Femur (tissue), 1 donor: ENCODE measurements at regions not wholly inside any gene's neighbourhood (a gene's known extent, or its start where the extent isn't known, plus 50 kb on each side); places are given as distances from the start of the nearest gene placed in this dataset.
"Not testable (repeated sequence)": the region's sequence is repeated elsewhere in the genome, so short reads cannot be mapped to it uniquely, and the experiment has no call there.

Experiments
- DNase-seq: peaks from one replicate; pipeline ENCODE4 v3.0.0-alpha.2; 2017

DNA sequence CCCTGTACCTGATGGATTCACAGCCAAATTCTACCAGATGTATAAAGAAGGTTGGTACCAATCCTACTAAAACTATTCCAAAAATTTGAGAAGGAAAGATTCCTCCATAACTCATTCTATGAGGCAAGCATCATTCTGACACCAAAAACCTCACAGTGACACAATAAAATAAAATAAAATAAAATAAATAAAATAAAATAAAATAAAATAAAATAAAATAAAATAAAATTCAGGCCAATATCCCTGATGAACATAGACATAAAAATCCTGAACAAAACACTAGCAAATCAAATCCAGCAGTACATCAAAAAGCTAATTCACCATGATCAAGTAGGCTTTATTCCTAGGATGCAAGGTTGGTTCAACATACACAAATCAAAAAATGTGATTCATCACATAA is 108.1 kb downstream of the PROX1 start:
- DNase-seq, result not testable (repeated sequence)

DNA sequence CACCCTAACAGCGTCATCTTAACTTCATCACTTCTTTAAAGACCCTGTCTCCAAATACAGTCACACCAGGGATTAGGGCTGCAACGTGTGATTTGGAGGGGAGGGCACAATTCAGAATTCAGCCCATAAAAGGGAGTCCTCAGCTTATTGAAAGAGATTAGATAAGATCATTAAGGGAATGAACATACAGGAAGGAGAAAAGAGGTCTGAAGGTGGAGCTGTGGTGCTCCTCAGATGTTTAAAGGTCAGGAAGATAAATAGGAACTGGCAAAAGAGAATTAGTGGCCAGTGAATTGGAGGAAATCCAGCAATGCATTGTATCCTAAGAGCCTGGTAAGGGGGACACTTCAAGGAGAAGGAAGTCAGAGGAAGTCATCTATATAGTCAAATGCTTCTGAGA is 113.5 kb downstream of the PROX1 start:
- no peak for DNase-seq

DNA sequence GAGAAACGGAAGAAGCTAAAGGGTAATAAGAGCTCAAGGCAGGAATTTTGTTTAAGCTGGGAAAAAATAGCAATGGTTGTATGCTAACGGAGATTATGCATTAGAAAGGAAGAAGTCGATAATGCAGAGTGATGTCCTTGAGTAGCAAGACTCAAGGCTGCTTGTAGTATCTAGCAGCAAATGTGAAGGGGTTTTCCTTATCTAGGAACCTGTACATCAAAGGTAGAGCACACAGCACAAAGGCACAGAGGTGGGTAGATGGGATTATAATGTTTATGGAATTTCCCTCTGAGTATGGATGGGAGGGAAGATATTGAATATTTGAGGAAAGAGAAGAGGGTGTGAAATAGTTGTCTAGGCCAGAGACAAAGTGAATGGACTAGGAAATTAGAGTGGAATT is 114.1 kb downstream of the PROX1 start:
- no peak for DNase-seq

DNA sequence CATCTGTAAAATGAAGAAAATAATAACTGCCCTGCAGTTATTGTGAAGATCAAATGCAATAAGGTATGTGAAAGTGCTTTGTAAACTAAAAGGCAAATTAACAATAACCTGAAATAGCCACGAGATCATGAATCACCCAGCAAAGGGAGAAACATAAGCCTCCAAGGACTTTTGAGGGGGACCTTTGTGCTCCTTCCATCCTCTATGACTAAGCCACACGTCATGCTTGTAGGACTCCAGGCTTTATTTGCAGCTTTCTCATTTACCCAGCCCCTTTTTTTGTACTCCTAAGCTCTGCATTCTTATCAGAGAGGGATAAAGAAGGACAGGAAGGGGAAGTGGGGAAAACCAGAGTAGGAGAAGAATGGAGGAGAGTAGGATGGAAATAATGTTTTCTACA is 115.1 kb downstream of the PROX1 start:
- DNase-seq, result no peak

DNA sequence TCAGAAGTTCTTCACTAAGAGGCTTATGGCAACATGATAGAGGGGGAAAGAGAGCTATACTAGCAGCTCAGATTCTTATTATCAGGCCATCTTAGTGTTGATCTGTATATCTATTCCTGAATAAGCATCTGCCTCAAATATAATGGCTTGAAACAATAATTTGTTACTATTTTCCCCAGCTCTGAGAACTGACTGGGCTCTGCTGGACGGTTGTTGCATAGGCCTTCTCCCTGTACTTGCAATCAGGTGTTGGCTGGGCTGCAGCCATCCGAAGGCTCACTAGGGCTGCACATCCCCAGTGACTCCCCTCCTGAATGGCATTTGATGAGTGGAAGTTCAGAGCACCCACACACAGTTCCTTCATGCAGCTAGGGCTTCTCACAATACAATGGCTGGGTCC is 116.0 kb downstream of the PROX1 start:
- DNase-seq, result no peak

DNA sequence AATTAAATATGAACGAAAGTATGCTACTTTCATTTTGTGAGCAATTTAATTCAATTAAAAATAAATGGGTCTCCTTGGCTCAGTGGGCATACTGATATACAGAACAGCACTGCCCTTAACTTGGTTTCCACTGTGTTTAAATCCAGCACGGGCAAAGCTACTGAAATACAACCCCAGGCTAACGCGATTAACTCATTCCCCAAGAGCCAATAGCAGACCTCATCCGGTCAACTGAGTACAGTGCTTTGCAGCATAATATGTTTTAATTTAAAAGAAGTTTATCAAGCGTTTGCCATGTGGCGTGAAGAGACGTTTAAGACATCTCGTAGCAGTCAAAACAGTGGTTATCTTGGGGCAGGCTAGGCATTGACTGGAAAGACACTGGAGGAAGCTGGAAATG is 118.6 kb downstream of the PROX1 start:
- no peak for DNase-seq

DNA sequence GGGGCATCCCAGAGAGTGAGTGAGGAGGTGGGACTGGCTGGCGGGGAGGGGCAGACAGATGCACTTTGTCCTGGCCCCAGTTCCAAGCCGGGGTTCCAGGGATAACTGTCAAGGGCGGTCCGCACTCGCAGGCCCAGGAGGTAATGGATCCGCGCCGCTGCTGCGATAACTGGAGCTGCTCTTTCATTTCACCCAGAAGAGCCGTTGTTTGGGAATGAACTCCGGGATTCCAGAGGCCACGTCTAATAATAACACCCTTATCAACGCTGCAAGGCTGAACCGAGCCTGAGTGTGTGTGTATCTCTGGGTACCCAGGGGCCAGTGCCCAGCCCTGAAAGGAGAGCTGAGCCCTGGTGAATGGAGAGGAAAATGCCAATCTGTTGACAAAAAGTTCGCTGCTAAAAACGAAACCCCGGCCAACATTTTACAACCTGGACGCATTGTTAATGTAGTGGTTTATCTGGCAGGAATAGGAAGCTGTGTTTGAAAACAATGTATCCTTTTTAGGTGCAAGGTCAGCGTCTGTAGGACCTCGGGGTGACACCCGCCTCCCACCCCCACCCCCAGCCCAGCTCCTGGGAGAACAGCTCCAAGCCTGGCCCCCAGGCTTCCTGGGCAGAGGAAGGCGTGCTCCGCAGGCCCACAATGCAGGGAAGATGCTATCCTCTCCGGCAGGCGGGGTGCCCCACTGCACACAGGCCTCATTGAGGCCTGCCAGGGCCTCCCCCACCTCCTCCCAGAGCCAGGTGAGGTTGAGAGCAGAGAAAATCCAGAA is 119.7 kb downstream of the PROX1 start:
- DNase-seq, result no peak

DNA sequence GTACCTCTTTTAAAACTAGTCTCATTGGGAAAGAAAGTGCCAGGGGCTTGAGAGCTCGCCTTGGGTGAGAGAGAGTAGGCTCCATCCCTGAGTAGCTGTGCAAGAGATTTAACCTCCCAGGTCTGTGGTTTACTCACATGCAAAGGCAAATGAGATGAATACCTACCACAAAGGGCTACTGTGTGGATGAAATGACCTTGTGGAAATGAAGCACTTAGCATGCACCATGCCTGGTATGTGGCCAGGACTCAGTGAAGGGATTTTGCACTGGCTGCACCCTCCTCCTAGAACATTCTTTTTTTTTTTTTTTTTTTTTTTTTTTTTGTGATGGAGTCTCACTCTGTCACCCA is 120.3 kb downstream of the PROX1 start:
- DNase-seq, result no peak

DNA sequence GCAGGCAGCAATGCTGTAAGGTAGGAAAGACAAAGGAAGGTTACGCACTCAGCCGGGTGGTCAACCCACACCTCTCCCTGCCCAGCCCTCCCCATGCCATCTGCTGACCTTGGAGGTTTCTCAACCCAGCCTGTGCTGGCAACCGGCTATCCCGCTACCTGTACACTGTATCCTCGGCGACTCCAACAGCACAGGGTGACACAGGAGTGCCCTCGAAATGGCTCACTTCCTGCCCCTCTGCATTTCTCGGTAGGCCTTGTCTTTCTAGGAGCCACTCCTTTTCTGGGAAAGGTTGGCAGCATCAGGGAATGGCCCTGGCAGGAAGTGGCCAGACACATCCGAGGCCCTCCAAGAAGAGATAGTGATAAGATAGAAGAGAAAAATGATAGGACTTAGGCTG is 124.0 kb downstream of the PROX1 start:
- DNase-seq, result no peak

DNA sequence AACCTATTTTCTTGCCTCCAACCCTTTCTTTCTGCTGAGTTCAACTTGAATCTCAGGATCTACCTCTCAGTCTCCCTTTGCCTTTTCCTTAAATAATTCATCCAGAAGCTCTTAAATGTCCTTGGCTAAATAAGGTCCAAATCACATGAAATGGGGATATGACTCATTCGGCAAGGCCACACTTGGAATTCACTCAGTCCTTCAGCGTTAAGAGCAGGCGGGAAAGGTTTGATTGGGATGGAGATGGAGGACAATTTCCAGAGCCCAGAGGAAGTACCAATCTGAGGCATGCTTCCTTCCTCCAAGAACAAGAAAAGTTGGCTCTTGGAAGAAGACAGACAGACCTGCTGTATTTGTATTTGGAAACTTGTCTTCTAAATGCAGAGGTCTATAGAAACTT is 128.5 kb downstream of the PROX1 start:
- DNase-seq, result no peak

DNA sequence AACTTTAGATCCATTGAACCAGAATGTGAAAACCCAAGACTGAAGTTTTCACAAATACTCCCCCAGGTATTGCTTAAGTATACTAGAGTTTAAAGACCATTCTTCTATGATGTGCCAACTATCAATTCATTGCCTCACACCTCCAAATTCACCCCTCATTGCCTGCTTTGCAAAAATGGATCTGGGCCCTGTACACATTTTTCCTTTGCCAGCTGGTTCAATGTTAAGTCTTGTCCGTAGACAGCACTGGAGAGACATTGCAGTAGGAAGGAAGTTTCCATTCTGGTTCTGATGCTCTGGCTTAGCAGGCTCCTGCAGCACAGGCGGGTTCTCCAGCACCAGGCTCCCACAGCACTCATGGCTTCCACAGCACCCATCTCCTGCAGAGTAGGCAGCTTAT is 130.0 kb downstream of the PROX1 start:
- DNase-seq, result no peak

DNA sequence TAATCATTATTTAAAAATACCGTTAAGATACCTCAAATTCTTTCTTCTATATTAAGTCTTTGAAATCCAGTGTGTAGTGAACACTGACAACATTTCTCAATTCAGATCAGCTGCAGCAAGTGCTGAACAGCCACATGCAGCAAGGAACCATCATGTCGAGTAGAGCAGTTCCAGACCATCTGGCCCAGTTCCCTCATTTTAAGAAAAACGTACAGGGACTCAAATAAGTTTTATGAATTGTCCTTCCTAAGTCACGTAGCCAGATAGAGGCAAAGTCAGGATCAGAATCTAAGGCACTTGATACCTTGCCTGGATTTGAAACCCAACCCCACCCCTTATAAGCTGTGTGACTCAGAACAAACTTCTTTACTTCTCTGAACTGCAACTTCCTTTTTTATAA is 132.4 kb downstream of the PROX1 start:
- no peak for DNase-seq

DNA sequence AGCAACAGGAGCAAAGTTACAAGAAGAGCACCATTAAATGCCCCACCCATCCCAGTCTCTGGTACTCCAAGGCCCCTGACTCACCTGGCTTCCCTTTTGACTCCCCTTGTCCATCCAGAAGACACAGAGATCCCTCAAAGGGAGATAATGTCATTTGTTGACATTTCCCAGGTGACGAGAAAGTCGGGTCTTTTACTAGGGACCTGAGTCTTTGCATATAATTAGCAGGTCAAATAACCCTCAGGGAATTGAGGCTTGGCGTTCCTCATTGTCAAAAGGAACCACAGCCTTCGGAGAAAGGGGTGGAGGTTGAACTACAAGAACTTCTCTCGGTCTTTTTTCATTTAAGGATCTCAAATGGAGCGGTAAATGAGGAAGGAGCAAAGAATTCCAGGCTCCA is 133.2 kb downstream of the PROX1 start:
- DNase-seq, result no peak

DNA sequence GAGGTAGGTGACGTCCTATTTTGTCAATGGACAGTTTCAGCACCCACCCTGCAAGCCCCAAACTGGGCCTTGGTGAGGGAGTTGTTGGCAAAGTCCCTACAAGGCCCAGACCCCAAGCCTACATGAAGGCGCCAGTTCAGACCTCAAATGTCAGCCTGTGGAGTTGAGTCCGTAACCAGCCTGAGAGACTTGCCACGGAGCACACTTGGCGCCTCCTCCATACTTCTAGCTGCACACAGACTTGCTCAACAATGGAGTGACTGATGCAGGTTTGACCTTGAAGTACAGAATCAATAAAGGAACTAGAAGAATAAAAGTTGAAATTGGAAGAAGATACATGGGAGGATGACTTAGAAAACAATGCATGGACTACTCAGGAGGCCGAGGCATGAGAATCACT is 134.3 kb downstream of the PROX1 start:
- no peak for DNase-seq

DNA sequence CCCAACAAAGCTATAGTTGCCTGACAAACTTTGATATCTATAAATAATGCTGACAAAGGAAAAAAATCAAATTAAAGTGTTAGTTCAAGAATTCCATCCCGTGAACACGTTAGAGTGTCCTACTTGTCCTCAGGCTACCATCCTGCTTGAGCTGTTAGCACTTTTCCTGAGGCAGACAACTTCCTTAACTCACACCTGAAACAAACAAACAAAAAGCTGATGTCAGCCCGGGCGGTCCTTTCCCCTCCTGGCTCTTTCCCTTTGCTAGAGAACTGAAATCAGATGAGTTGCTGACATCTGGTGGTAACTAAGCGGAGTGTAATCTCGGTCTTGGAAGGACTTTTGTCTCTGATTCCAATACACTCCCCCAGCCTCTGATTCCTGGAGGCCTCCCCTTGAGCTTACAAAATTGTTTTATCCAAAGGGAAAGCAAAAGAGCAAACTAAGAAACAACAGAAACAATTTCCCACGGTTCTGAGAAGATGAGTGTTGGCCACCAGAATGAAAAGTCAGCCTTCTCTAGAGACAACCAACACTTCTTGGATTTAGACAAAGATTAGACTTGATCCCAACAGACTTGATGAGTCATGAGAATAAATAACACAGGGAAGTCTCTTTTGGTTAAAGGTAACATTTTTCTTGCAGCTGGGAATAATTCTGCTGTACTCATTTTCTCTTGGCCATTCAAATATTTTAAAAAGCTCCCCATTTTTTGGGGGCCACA is 135.4 kb downstream of the PROX1 start:
- peak; percentile 60 for DNase-seq

DNA sequence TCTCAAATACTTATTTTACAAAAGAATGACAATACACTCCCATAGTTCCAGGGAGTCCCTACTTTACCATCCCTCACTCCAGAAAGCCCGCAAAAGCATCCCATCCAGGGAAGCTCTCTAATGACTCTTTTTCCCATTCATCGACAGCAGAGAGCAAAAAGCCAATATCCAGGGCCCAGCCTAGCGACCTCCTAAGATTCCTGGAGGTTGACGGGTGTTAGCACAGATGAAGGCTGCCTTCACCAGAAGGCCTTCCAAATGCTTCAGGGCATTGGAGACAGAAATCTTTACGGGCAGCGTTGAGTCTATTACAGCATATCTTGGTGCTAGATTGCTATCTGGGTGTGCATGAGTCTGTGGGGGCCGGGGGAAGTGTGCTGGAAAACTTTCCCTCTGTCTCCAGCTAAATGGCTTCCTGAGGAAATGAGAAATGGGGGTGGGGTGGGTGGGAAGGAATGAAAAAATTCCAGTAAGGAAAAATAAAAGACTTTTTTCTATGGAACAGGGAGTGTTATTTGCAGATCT is 136.6 kb downstream of the PROX1 start:
- no peak for DNase-seq

DNA sequence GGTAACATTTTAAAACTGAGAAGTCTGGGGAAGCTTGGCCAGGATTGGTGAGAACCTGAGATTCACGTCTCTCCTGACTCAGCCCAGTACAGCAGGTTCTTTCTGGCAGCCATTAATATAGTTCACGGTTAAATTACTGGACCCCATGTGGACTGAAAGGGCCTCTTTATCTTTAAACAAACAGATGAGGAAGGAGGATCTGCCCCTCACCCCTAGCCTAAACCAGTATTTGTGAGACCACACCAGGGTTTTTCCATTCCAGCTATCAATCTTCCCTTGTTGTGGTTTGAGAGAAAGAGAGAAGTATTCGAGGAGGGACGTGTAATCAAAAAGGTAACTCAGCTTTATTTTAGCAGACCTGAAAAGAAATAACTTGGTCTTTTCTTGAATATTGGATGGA is 137.1 kb downstream of the PROX1 start:
- no peak for DNase-seq

DNA sequence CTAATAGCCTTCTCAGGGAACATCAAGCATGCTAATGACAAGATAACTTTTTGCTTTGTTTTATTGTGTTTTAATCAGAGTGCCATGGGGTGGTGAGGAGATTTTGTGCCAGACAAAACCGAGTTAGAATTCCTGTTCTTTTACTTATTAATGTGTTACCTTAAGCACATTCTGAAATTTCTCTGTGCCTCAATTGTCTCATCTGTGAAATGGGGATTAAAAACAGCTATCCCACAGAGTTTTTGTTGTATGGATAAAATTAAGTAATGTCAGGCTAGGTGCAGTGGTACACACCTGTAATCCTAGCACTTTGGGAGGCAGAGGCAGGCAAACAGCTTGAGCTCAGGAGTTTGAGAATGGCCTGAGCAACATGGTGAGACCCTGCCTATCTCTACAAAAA is 138.0 kb downstream of the PROX1 start:
- no peak for DNase-seq

DNA sequence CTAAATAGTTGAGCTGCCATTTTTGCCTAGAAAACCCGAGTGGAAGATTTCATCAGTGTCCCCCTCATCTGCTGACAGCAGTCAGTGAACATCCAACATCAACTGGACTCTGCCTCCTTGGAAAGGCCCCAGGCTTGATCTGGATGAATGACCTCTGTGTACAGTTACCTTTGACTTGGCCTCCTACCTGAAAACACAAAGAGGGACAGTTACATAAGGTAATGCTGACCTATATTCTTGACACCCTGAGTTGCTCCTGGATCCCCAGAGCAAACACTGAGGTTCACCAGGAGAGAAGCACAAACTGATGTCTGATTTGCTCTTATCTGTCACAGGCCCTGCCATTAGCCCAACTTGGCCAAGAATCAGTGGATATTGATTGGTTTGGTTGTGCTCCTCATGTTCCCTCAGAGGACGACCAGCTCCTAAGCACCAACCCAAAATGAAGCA is 138.9 kb downstream of the PROX1 start:
- DNase-seq, result no peak

DNA sequence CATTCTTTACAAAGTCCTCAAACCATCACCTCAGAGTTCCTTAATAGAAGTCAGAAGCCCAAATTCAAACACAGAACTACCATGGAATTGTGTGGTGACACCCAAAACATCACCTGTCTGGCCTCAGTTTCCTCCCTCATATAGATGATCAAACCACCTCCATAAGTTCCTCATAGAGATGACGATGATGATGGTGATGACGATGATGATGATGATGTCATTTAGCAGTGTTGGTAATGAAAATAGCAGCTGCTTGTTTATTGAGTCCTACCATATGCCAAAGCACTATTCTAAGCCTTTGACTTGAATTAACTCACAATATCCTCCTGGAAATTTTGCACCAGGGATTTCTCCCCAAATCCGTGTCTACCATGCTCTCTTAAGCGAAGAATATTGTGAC is 139.9 kb downstream of the PROX1 start:
- DNase-seq, result no peak

DNA sequence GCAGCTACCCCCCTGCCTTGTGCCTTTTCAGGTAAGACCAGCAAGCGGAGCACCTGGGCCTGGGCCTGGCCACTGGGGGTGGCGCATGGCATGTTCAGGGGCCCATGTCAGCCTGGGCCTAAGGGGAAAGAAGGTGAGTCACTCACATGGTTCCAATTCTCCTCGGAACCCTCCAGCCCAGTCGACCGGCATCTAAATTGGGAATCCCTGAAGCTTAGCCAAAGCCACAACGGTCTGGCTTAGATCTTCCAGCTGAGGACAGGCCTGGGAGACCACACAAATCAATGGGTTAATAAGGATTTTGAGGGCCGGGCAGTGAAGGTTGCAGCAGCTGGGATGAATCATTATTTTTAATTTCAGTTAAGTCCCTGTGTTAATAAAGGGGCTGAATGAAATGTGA is 145.1 kb upstream of the SMYD2 start:
- DNase-seq, result no peak

DNA sequence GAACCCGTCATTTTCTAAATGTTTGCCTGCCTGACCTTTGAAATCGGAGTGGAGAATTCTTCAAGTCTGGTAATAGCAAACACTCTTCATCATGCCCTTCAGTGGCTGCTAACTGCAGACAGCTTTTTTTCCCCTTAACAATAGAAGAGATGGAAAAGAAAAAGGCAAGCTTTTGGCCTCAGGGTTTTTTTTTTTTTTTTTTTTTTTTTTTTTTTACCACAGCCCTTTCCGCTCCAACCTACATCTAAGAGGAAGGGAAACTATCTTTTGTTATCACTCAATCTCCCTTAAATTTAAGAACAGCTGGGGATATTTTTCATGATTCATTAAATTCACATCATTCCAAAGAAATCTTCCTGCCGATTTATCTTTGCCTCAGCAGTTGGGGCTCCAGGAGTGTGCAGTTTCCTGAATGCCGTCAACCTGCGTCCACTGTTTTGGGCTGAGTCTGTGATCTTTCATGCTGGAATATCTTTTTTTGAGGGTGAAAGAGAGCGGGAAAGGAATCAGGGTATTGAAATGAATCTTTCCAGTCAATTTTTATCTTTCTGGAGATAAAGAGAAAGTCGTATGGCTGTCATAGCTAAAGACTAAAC is 144.5 kb upstream of the SMYD2 start:
- DNase-seq, result no peak

DNA sequence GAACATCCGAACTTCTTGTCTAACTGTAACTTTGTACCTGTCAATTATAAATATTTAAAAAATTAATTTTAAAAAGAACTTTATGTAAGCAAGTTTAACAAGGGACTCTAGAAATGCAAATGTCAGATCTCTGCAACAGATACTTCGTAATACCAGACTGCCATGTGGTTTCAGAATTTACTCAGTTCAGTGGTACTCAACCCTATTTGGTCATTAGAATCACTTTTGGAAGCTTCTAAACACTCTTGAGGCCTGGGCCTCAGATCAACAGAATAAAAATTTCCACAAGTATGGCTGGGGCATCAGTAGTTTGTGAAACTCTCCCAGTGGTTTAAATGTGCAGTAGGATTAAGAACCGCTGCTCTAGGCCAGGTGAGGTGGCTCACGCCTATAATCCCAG is 139.5 kb upstream of the SMYD2 start:
- no peak for DNase-seq
